Mesenchymal stem cell (in vitro differentiated cells and primary cell): ENCODE measurements at regions not wholly inside any gene's neighbourhood (a gene's known extent, or its start where the extent isn't known, plus 50 kb on each side); places are given as distances from the start of the nearest gene placed in this dataset.
A peak's percentile ranks its signal among the peaks of the same experiment; 100 is the strongest.
"Not testable (repeated sequence)": the region's sequence is repeated elsewhere in the genome, so short reads cannot be mapped to it uniquely, and the experiment has no call there.

Experiments used
- DNase-seq: peaks from one replicate; pipeline ENCODE4 v3.0.0-alpha.2; 2013
- H2AFZ ChIP-seq: one replicate; pipeline ENCODE4 v1.6.1; 2013; ENCODE audit warnings: low read depth, mild to moderate bottlenecking, control low read depth, inconsistent platforms, low read length, moderate library complexity
- H2AK5ac ChIP-seq: 2 replicates; pipeline ENCODE4 v1.6.1; 2013; ENCODE audit warnings: low read length, moderate library complexity, mild to moderate bottlenecking, inconsistent platforms; ENCODE audit not compliant: severe bottlenecking
- H2BK120ac ChIP-seq: one replicate; pipeline ENCODE4 v1.6.1; 2013; ENCODE audit warnings: low read depth, mild to moderate bottlenecking, inconsistent platforms, low read length, moderate library complexity
- H2BK12ac ChIP-seq, 2 experiments: one replicate each; pipeline ENCODE4 v1.6.1; 2013; ENCODE audit warnings: inconsistent platforms in 2 of 2, low read length in 2 of 2, mild to moderate bottlenecking in 2 of 2, moderate library complexity in 2 of 2, control low read depth in 1 of 2
- H2BK15ac ChIP-seq: one replicate; pipeline ENCODE4 v1.6.1; 2013; ENCODE audit warnings: mild to moderate bottlenecking, low read depth, inconsistent platforms; ENCODE audit not compliant: poor library complexity, severe bottlenecking
- H2BK5ac ChIP-seq: 2 replicates; pipeline ENCODE4 v1.6.1; 2013; ENCODE audit warnings: low read depth, mild to moderate bottlenecking, low read length, control low read depth, inconsistent platforms; ENCODE audit not compliant: poor library complexity, severe bottlenecking
- H3K14ac ChIP-seq, 2 experiments: one replicate each; pipeline ENCODE4 v1.6.1; 2013; ENCODE audit warnings: inconsistent platforms in 2 of 2, low read length in 2 of 2, control low read depth in 1 of 2, mild to moderate bottlenecking in 1 of 2, moderate library complexity in 1 of 2
- H3K18ac ChIP-seq, 2 experiments: one replicate each; pipeline ENCODE4 v1.6.1; 2013; ENCODE audit warnings: inconsistent platforms in 2 of 2, low read length in 2 of 2, control low read depth in 1 of 2, low read depth in 1 of 2, mild to moderate bottlenecking in 1 of 2
- H3K23ac ChIP-seq, 2 experiments: one replicate each; pipeline ENCODE4 v1.6.1; 2013; ENCODE audit warnings: inconsistent platforms in 2 of 2, low read length in 2 of 2, mild to moderate bottlenecking in 2 of 2, moderate library complexity in 2 of 2, control low read depth in 1 of 2
- H3K27ac ChIP-seq: 2 replicates; pipeline ENCODE4 v1.5.1; 2013; ENCODE audit warnings: mild to moderate bottlenecking, moderate library complexity, low read length, control low read depth, inconsistent platforms; ENCODE audit not compliant: poor library complexity, severe bottlenecking
- H3K27me3 ChIP-seq, 2 experiments: 2 replicates each; pipeline versions ENCODE4 v1.6.1 to v1.7.0; 2013; ENCODE audit warnings: low read length in 2 of 2, mild to moderate bottlenecking in 2 of 2, moderate library complexity in 2 of 2, control low read depth in 1 of 2, inconsistent platforms in 1 of 2; ENCODE audit not compliant: control insufficient read depth in 1 of 2, insufficient read depth in 1 of 2
- H3K36me3 ChIP-seq, 2 experiments: 2 replicates each; pipeline versions ENCODE4 v1.6.1 to v1.7.0; 2013; ENCODE audit warnings: low read length in 2 of 2, control low read depth in 1 of 2, inconsistent platforms in 1 of 2, low read depth in 1 of 2, mild to moderate bottlenecking in 1 of 2; ENCODE audit not compliant: insufficient read depth in 2 of 2, control insufficient read depth in 1 of 2
- H3K4ac ChIP-seq, 2 experiments: one replicate each; pipeline ENCODE4 v1.6.1; 2013; ENCODE audit warnings: inconsistent platforms in 2 of 2, low read length in 2 of 2, mild to moderate bottlenecking in 2 of 2, moderate library complexity in 2 of 2, control low read depth in 1 of 2, low read depth in 1 of 2
- H3K4me1 ChIP-seq: 2 replicates; pipeline ENCODE4 v1.6.1; 2013; ENCODE audit warnings: low read depth, low read length, control low read depth; ENCODE audit not compliant: control insufficient read depth, insufficient read depth
- H3K4me2 ChIP-seq: 2 replicates; pipeline ENCODE4 v1.6.1; 2013; ENCODE audit warnings: low read length, mild to moderate bottlenecking, inconsistent platforms; ENCODE audit not compliant: poor library complexity, severe bottlenecking
- H3K4me3 ChIP-seq, 2 experiments: 2 replicates each; pipeline versions ENCODE4 v1.5.1 to v1.7.0; 2013; ENCODE audit warnings: low read length in 2 of 2, mild to moderate bottlenecking in 2 of 2, control low read depth in 1 of 2, low read depth in 1 of 2; ENCODE audit not compliant: insufficient read depth in 1 of 2
- H3K79me1 ChIP-seq: replicated peaks from 2 replicates; pipeline ENCODE4 v1.6.1; 2013; ENCODE audit warnings: mild to moderate bottlenecking, control low read depth, low read length, inconsistent platforms; ENCODE audit not compliant: poor library complexity, severe bottlenecking
- H3K9ac ChIP-seq: 2 replicates; pipeline ENCODE4 v1.7.0; 2013; ENCODE audit warnings: mild to moderate bottlenecking, low read length, moderate library complexity
- H3K9me3 ChIP-seq: 2 replicates; pipeline ENCODE4 v1.7.0; 2013; ENCODE audit warnings: mild to moderate bottlenecking, low read length; ENCODE audit not compliant: control insufficient read depth
- H4K8ac ChIP-seq: one replicate; pipeline ENCODE4 v1.6.1; 2013; ENCODE audit warnings: inconsistent platforms, mild to moderate bottlenecking, low read length, moderate library complexity
- H4K91ac ChIP-seq: one replicate; pipeline ENCODE4 v1.6.1; 2013; ENCODE audit warnings: mild to moderate bottlenecking, low read length, inconsistent platforms
- WGBS: methylation state at CpG from one replicate; pipeline ENCODE4 v1.1.7; 2013; ENCODE audit warnings: mixed read lengths; 5-methylcytosine and 5-hydroxymethylcytosine counted together

- Histone ChIP-seq H3K4me1 (peaks cover 4% of the 10 kb centered on the region), H2AFZ (no peak overlapping the region), H3K4me2 (no peak overlapping the region), H3K27ac (no peak overlapping the region), H2BK5ac (no peak overlapping the region), H3K9me3 (no peaks in the 10 kb centered on the region), H4K8ac (no peak overlapping the region), H3K4ac (no peak overlapping the region), H3K18ac (no peak overlapping the region), H3K9ac (no peak overlapping the region), H3K36me3 (no peaks in the 10 kb centered on the region), H3K14ac (no peak overlapping the region), H3K23ac (no peak overlapping the region), H2BK12ac (no peak overlapping the region), H4K91ac (no peak overlapping the region), H2BK15ac (no peak overlapping the region), H3K27me3 (no peaks in the 10 kb centered on the region), H2BK120ac (no peak overlapping the region), H3K79me1 (peaks cover 4% of the 10 kb centered on the region), H3K4me3 (no peak overlapping the region), H2AK5ac (no peak overlapping the region)
- DNase-seq: no peak
- 92% methylated on average over 2 of the region's 2 CpGs for WGBS
These were observed 444.1 kb downstream of the XIRP2 start for GRCh38 chr2:167332358-167332757.

- no peak overlapping the region for H3K4me2 ChIP-seq
- H3K4me1 ChIP-seq: peaks cover 4% of the 10 kb centered on the region
- H3K4me3 ChIP-seq: no peak overlapping the region
- no peak overlapping the region for H4K8ac ChIP-seq
- no peak overlapping the region for H3K27ac ChIP-seq
- H3K4ac ChIP-seq: no peak overlapping the region
- H3K79me1 ChIP-seq: peaks cover 4% of the 10 kb centered on the region
- H2BK15ac ChIP-seq: no peak overlapping the region
- H3K23ac ChIP-seq: no peak overlapping the region
- H3K18ac ChIP-seq: peak overlapping the region in 1 of 2 experiments; percentile 49
- H3K14ac ChIP-seq: peak overlapping the region in 1 of 2 experiments; percentile 66
- H2BK12ac ChIP-seq: peak overlapping the region in 1 of 2 experiments; percentile 25
- DNase-seq: no peak
- no peak overlapping the region for H4K91ac ChIP-seq
- no peak overlapping the region for H2AK5ac ChIP-seq
- no peak overlapping the region for H3K9ac ChIP-seq
- H2BK5ac ChIP-seq: no peak overlapping the region
- H3K9me3 ChIP-seq: no peaks in the 10 kb centered on the region
- no peaks in the 10 kb centered on the region for H3K27me3 ChIP-seq
- no peak overlapping the region for H2BK120ac ChIP-seq
- H2AFZ ChIP-seq: peak overlapping the region; percentile 48
- no peaks in the 10 kb centered on the region for H3K36me3 ChIP-seq
- 34% methylated on average over 5 of the region's 5 CpGs for WGBS
These were observed 443.5 kb downstream of the XIRP2 start for GRCh38 chr2:167331636-167332232.

GRCh38 chr2:167328808-167329207, 440.5 kb downstream of the XIRP2 start:
- H2BK5ac ChIP-seq, H3K9ac ChIP-seq: not testable (repeated sequence)
- WGBS: 100% methylated on average over 5 of the region's 8 CpGs

GRCh38 chr2:167322795-167323194, 434.5 kb downstream of the XIRP2 start:
- WGBS: 96% methylated on average over 2 of the region's 2 CpGs
- Histone ChIP-seq H3K27ac (no peak overlapping the region), H4K91ac (no peak overlapping the region), H3K9me3 (no peaks in the 10 kb centered on the region), H3K4me3 (no peak overlapping the region), H2BK120ac (no peak overlapping the region), H3K18ac (no peak overlapping the region), H3K14ac (no peak overlapping the region), H3K4me2 (no peak overlapping the region), H4K8ac (no peak overlapping the region), H2BK15ac (no peak overlapping the region), H3K4ac (no peak overlapping the region), H2AFZ (no peak overlapping the region), H3K23ac (no peak overlapping the region), H2BK5ac (no peak overlapping the region), H3K27me3 (no peaks in the 10 kb centered on the region), H2BK12ac (no peak overlapping the region), H3K36me3 (no peaks in the 10 kb centered on the region), H3K4me1 (no peaks in the 10 kb centered on the region), H3K79me1 (peaks cover 4% of the 10 kb centered on the region), H2AK5ac (no peak overlapping the region), H3K9ac (no peak overlapping the region)
- DNase-seq: no peak

More at GRCh38 chr2:167328808-167329207, 440.5 kb downstream of the XIRP2 start:
- H2AK5ac ChIP-seq, H2BK120ac ChIP-seq, H3K9me3 ChIP-seq, H3K18ac ChIP-seq, H4K91ac ChIP-seq, H4K8ac ChIP-seq, H3K79me1 ChIP-seq, H3K4me2 ChIP-seq, H3K27me3 ChIP-seq, H3K14ac ChIP-seq, H2BK12ac ChIP-seq, H3K36me3 ChIP-seq, DNase-seq, H3K23ac ChIP-seq, H2AFZ ChIP-seq, H3K27ac ChIP-seq, H3K4me3 ChIP-seq, H2BK15ac ChIP-seq, H3K4ac ChIP-seq, H3K4me1 ChIP-seq: not testable (repeated sequence)
